ENCODE measurements at regions not wholly inside any gene's neighbourhood (a gene's known extent, or its start where the extent isn't known, plus 50 kb on each side); places are given as distances from the start of the nearest gene placed in this dataset.

GRCh38 chr6:168213121-168213524, 106.5 kb downstream of the DACT2 start:
- Histone ChIP-seq H3K27me3 (ENCODE audit: control insufficient read depth, insufficient read depth, low read length) (peaks cover 12% of the 10 kb centered on the region), H3K27ac (ENCODE audit: low read length) (no peak overlapping the region), H3K9me3 (replicated peaks; ENCODE audit: control insufficient read depth, low read depth, low read length) (no peaks in the 10 kb centered on the region), H3K4me3 (ENCODE audit: low read length) (no peak overlapping the region), H3K4me1 (ENCODE audit: control insufficient read depth, insufficient read depth, low read length) (peaks cover 23% of the 10 kb centered on the region), H3K36me3 (ENCODE audit: control insufficient read depth, insufficient read depth, low read length) (no peaks in the 10 kb centered on the region)
- DNase-seq = no peak
- 90% methylated on average over 12 of the region's 16 CpGs for WGBS (ENCODE audit: insufficient coverage)

GRCh38 chr6:168212362-168212761, 107.2 kb downstream of the DACT2 start:
- Histone ChIP-seq H3K4me1 (ENCODE audit: control insufficient read depth, insufficient read depth, low read length) (peaks cover 18% of the 10 kb centered on the region), H3K9me3 (replicated peaks; ENCODE audit: control insufficient read depth, low read depth, low read length) (no peaks in the 10 kb centered on the region), H3K27me3 (ENCODE audit: control insufficient read depth, insufficient read depth, low read length) (peaks cover 11% of the 10 kb centered on the region), H3K36me3 (ENCODE audit: control insufficient read depth, insufficient read depth, low read length) (no peaks in the 10 kb centered on the region), H3K4me3 (ENCODE audit: low read length) (no peak overlapping the region), H3K27ac (ENCODE audit: low read length) (no peak overlapping the region)
- DNase-seq = no peak
- 96% methylated on average over 11 of the region's 22 CpGs for WGBS (ENCODE audit: insufficient coverage)

- DNase-seq = no peak
- H3K27me3 ChIP-seq (ENCODE audit: control insufficient read depth, insufficient read depth, low read length) = peaks cover 6% of the 10 kb centered on the region
- H3K9me3 ChIP-seq (replicated peaks; ENCODE audit: control insufficient read depth, low read depth, low read length) = no peaks in the 10 kb centered on the region
- H3K4me1 ChIP-seq (ENCODE audit: control insufficient read depth, insufficient read depth, low read length) = peaks cover 11% of the 10 kb centered on the region
- no peak overlapping the region for H3K4me3 ChIP-seq (ENCODE audit: low read length)
- no peaks in the 10 kb centered on the region for H3K36me3 ChIP-seq (ENCODE audit: control insufficient read depth, insufficient read depth, low read length)
- H3K27ac ChIP-seq (ENCODE audit: low read length) = no peak overlapping the region
- 76% methylated on average over 2 of the region's 7 CpGs for WGBS (ENCODE audit: insufficient coverage)
These were observed 107.9 kb downstream of the DACT2 start for GRCh38 chr6:168211681-168212080.

- Histone ChIP-seq H3K4me3 (ENCODE audit: low read length) (no peak overlapping the region), H3K27me3 (ENCODE audit: control insufficient read depth, insufficient read depth, low read length) (peaks cover 6% of the 10 kb centered on the region), H3K9me3 (replicated peaks; ENCODE audit: control insufficient read depth, low read depth, low read length) (peaks cover 2% of the 10 kb centered on the region), H3K36me3 (ENCODE audit: control insufficient read depth, insufficient read depth, low read length) (no peaks in the 10 kb centered on the region), H3K4me1 (ENCODE audit: control insufficient read depth, insufficient read depth, low read length) (peaks cover 9% of the 10 kb centered on the region), H3K27ac (ENCODE audit: low read length) (no peak overlapping the region)
- WGBS (ENCODE audit: insufficient coverage) = 66% methylated on average over 15 of the region's 16 CpGs
- DNase-seq = no peak
These were observed 109.1 kb downstream of the DACT2 start for GRCh38 chr6:168210239-168211105.

- Histone ChIP-seq H3K27ac (ENCODE audit: low read length) (no peak overlapping the region), H3K27me3 (ENCODE audit: control insufficient read depth, insufficient read depth, low read length) (peaks cover 6% of the 10 kb centered on the region), H3K4me1 (ENCODE audit: control insufficient read depth, insufficient read depth, low read length) (peaks cover 9% of the 10 kb centered on the region), H3K36me3 (ENCODE audit: control insufficient read depth, insufficient read depth, low read length) (no peaks in the 10 kb centered on the region), H3K9me3 (replicated peaks; ENCODE audit: control insufficient read depth, low read depth, low read length) (peaks cover 10% of the 10 kb centered on the region), H3K4me3 (ENCODE audit: low read length) (no peak overlapping the region)
- 58% methylated on average over 9 of the region's 10 CpGs for WGBS (ENCODE audit: insufficient coverage)
- no peak for DNase-seq
These were observed 110.2 kb downstream of the DACT2 start for GRCh38 chr6:168209420-168209819.

GRCh38 chr6:168208854-168209253, 110.7 kb downstream of the DACT2 start:
- no peaks in the 10 kb centered on the region for H3K36me3 ChIP-seq (ENCODE audit: control insufficient read depth, insufficient read depth, low read length)
- no peak overlapping the region for H3K27ac ChIP-seq (ENCODE audit: low read length)
- peaks cover 6% of the 10 kb centered on the region for H3K27me3 ChIP-seq (ENCODE audit: control insufficient read depth, insufficient read depth, low read length)
- DNase-seq = no peak
- peaks cover 9% of the 10 kb centered on the region for H3K4me1 ChIP-seq (ENCODE audit: control insufficient read depth, insufficient read depth, low read length)
- peaks cover 10% of the 10 kb centered on the region for H3K9me3 ChIP-seq (replicated peaks; ENCODE audit: control insufficient read depth, low read depth, low read length)
- no peak overlapping the region for H3K4me3 ChIP-seq (ENCODE audit: low read length)
- WGBS (ENCODE audit: insufficient coverage) = 70% methylated on average over 8 of the region's 10 CpGs

- Histone ChIP-seq H3K27me3 (ENCODE audit: control insufficient read depth, insufficient read depth, low read length) (peaks cover 6% of the 10 kb centered on the region), H3K36me3 (ENCODE audit: control insufficient read depth, insufficient read depth, low read length) (no peaks in the 10 kb centered on the region), H3K4me1 (ENCODE audit: control insufficient read depth, insufficient read depth, low read length) (peaks cover 9% of the 10 kb centered on the region), H3K9me3 (replicated peaks; ENCODE audit: control insufficient read depth, low read depth, low read length) (peaks cover 10% of the 10 kb centered on the region), H3K4me3 (ENCODE audit: low read length) (no peak overlapping the region), H3K27ac (ENCODE audit: low read length) (no peak overlapping the region)
- peak; percentile 55 for DNase-seq
- 67% methylated on average over 1 of the region's 8 CpGs for WGBS (ENCODE audit: insufficient coverage)
These were observed 111.2 kb downstream of the DACT2 start for GRCh38 chr6:168208402-168208801.

- H3K4me1 ChIP-seq (ENCODE audit: control insufficient read depth, insufficient read depth, low read length) = peaks cover 9% of the 10 kb centered on the region
- peaks cover 6% of the 10 kb centered on the region for H3K27me3 ChIP-seq (ENCODE audit: control insufficient read depth, insufficient read depth, low read length)
- 79% methylated on average over 14 of the region's 22 CpGs for WGBS (ENCODE audit: insufficient coverage)
- DNase-seq = no peak
- no peaks in the 10 kb centered on the region for H3K36me3 ChIP-seq (ENCODE audit: control insufficient read depth, insufficient read depth, low read length)
- no peak overlapping the region for H3K4me3 ChIP-seq (ENCODE audit: low read length)
- H3K9me3 ChIP-seq (replicated peaks; ENCODE audit: control insufficient read depth, low read depth, low read length) = peaks cover 10% of the 10 kb centered on the region
- H3K27ac ChIP-seq (ENCODE audit: low read length) = no peak overlapping the region
These were observed 112.0 kb downstream of the DACT2 start for GRCh38 chr6:168207421-168208175.

GRCh38 chr6:168206661-168207274, 112.8 kb downstream of the DACT2 start:
- Histone ChIP-seq H3K36me3 (ENCODE audit: control insufficient read depth, insufficient read depth, low read length) (no peaks in the 10 kb centered on the region), H3K4me1 (ENCODE audit: control insufficient read depth, insufficient read depth, low read length) (peaks cover 9% of the 10 kb centered on the region), H3K27me3 (ENCODE audit: control insufficient read depth, insufficient read depth, low read length) (peaks cover 6% of the 10 kb centered on the region), H3K9me3 (replicated peaks; ENCODE audit: control insufficient read depth, low read depth, low read length) (peaks cover 10% of the 10 kb centered on the region), H3K27ac (ENCODE audit: low read length) (no peak overlapping the region), H3K4me3 (ENCODE audit: low read length) (no peak overlapping the region)
- DNase-seq = no peak
- WGBS (ENCODE audit: insufficient coverage) = 91% methylated on average over 11 of the region's 16 CpGs

- WGBS (ENCODE audit: insufficient coverage) = 84% methylated on average over 7 of the region's 8 CpGs
- DNase-seq = no peak
These were observed 113.4 kb downstream of the DACT2 start for GRCh38 chr6:168206186-168206585.

More at GRCh38 chr6:168206186-168206585, 113.4 kb downstream of the DACT2 start:
- Histone ChIP-seq H3K27me3 (ENCODE audit: control insufficient read depth, insufficient read depth, low read length) (peaks cover 6% of the 10 kb centered on the region), H3K27ac (ENCODE audit: low read length) (no peak overlapping the region), H3K4me3 (ENCODE audit: low read length) (no peak overlapping the region), H3K9me3 (replicated peaks; ENCODE audit: control insufficient read depth, low read depth, low read length) (peaks cover 10% of the 10 kb centered on the region), H3K36me3 (ENCODE audit: control insufficient read depth, insufficient read depth, low read length) (no peaks in the 10 kb centered on the region), H3K4me1 (ENCODE audit: control insufficient read depth, insufficient read depth, low read length) (peaks cover 9% of the 10 kb centered on the region)
